ENCODE measurements at regions not wholly inside any gene's neighbourhood (a gene's known extent, or its start where the extent isn't known, plus 50 kb on each side); places are given as distances from the start of the nearest gene placed in this dataset.
A peak's percentile ranks its signal among the peaks of the same experiment; 100 is the strongest.

DNA sequence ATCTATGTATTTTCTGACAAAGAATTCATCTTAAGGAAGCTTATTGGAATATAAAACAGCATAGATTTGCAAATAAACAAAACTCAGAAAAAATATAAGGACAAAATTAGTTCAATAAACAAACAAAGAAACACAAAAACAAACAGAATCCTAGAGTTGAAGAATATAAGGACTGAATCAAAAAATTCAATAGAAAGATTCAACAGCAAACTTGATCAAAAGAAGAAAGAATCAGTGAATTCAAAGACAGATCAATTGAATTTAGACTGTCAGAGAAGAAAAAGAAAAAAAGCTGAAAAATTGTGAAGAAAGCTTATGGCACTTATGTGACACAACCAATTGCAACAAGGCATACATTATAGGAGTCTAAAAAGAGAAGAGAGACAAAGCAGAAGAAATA, 770.0 kb upstream of the RGS18 start:
- BruUV-seq (replicated peaks) = no TSS peak
- CTCF ChIA-PET = no interaction called here
- H3K27me3 Mint-ChIP-seq (ENCODE audit: unreplicated experiment) = no peaks in the 10 kb centered on the region
- intact Hi-C loops (cut with micrococcal nuclease; ENCODE audit: unreplicated experiment) = no loop called here
- H3K27ac Mint-ChIP-seq (ENCODE audit: unreplicated experiment) = peak overlapping the region; percentile 66
- no peak for DNase-seq
- peaks cover 8% of the 10 kb centered on the region for H3K9me3 Mint-ChIP-seq (ENCODE audit: low read depth, unreplicated experiment)
- no peak overlapping the region for H3K4me3 Mint-ChIP-seq (ENCODE audit: low read depth, unreplicated experiment)
- no peaks in the 10 kb centered on the region for H3K36me3 Mint-ChIP-seq (ENCODE audit: insufficient read depth, unreplicated experiment)
- peaks cover 15% of the 10 kb centered on the region for H3K4me1 Mint-ChIP-seq (ENCODE audit: low read depth, unreplicated experiment)
- TF ChIP-seq, protein P1, sequence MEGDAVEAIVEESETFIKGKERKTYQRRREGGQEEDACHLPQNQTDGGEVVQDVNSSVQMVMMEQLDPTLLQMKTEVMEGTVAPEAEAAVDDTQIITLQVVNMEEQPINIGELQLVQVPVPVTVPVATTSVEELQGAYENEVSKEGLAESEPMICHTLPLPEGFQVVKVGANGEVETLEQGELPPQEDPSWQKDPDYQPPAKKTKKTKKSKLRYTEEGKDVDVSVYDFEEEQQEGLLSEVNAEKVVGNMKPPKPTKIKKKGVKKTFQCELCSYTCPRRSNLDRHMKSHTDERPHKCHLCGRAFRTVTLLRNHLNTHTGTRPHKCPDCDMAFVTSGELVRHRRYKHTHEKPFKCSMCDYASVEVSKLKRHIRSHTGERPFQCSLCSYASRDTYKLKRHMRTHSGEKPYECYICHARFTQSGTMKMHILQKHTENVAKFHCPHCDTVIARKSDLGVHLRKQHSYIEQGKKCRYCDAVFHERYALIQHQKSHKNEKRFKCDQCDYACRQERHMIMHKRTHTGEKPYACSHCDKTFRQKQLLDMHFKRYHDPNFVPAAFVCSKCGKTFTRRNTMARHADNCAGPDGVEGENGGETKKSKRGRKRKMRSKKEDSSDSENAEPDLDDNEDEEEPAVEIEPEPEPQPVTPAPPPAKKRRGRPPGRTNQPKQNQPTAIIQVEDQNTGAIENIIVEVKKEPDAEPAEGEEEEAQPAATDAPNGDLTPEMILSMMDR (IDR thresholded peaks at IDR 0.05; ENCODE audit: unreplicated experiment) = no peak

DNA sequence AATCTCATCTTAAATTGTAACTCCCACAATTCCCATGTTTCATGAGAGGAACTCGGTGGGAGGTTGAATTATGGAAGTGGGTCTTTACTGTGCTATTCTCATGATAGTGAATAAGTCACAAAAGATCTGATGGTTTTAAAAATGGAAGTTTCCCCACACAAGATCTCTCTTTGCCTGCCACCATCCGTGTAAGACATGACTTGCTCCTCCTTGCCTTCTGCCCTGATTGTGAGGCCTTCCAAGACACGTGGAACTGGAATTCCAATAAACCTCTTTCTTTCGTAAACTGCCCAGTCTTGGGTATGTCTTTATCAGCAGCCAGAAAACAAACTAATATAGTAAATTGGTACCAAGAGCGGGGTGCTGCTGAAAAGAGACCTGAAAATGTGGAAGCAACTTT, 761.6 kb upstream of the RGS18 start:
- CTCF ChIA-PET = no interaction called here
- intact Hi-C loops (cut with micrococcal nuclease; ENCODE audit: unreplicated experiment) = no loop called here
- H3K27ac Mint-ChIP-seq (ENCODE audit: unreplicated experiment) = no peak overlapping the region
- BruUV-seq (replicated peaks) = no TSS peak
- no peaks in the 10 kb centered on the region for H3K27me3 Mint-ChIP-seq (ENCODE audit: unreplicated experiment)
- peaks cover 11% of the 10 kb centered on the region for H3K9me3 Mint-ChIP-seq (ENCODE audit: low read depth, unreplicated experiment)
- no peaks in the 10 kb centered on the region for H3K4me1 Mint-ChIP-seq (ENCODE audit: low read depth, unreplicated experiment)
- no peaks in the 10 kb centered on the region for H3K36me3 Mint-ChIP-seq (ENCODE audit: insufficient read depth, unreplicated experiment)
- no peak for DNase-seq
- H3K4me3 Mint-ChIP-seq (ENCODE audit: low read depth, unreplicated experiment) = no peak overlapping the region
- TF ChIP-seq, protein P1 (IDR thresholded peaks at IDR 0.05; ENCODE audit: unreplicated experiment) = no peak

DNA sequence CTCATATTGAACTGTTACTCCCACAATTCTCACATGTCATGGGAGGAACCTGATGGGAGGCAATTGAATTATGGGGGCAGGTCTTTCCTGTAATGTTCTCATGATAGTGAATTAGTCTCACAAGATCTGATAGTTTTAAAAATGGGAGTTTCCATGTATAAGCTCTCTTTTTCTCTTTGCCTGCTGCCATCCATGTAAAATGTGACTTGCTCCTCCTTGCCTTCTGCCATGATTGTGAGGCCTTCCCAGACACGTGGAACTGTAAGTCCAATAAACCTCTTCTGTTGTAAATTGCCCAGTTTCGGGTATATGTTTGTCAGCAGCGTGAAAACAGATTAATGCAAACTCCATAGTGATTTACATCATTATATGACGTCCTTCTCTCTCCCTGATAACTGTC, 759.7 kb upstream of the RGS18 start:
- H3K4me3 Mint-ChIP-seq (ENCODE audit: low read depth, unreplicated experiment) = no peak overlapping the region
- TF ChIP-seq, protein P1 (IDR thresholded peaks at IDR 0.05; ENCODE audit: unreplicated experiment) = no peak
- no peaks in the 10 kb centered on the region for H3K36me3 Mint-ChIP-seq (ENCODE audit: insufficient read depth, unreplicated experiment)
- CTCF ChIA-PET = interaction anchor here (0.7 kb wide), 1 partner anchor 469 kb away, joined by 3 read pairs; no protein-coding TSS in a partner anchor
- H3K27ac Mint-ChIP-seq (ENCODE audit: unreplicated experiment) = no peak overlapping the region
- BruUV-seq (replicated peaks) = no TSS peak
- H3K4me1 Mint-ChIP-seq (ENCODE audit: low read depth, unreplicated experiment) = no peaks in the 10 kb centered on the region
- no peaks in the 10 kb centered on the region for H3K27me3 Mint-ChIP-seq (ENCODE audit: unreplicated experiment)
- intact Hi-C loops (cut with micrococcal nuclease; ENCODE audit: unreplicated experiment) = no loop called here
- H3K9me3 Mint-ChIP-seq (ENCODE audit: low read depth, unreplicated experiment) = peaks cover 11% of the 10 kb centered on the region
- no peak for DNase-seq

DNA sequence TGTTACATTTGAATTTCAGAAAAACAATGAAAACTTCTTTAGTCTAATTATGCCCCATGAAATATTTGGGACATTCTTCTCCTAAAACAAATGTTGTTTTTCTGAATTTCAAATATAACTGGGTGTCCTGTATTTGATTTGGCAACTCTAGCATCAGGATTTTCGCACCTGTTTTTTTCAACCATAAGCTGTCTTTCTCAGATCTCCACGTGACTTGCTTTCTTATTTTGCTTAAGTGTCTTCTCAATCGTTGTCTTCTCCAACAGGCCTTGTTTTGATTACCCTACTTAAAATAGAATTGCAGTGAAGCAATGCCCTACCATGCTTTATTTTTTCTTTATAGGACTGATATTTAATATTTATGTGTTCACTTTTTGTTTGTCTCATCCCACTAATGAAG, 752.8 kb upstream of the RGS18 start:
- Mint-ChIP-seq H3K4me1 (ENCODE audit: low read depth, unreplicated experiment) (peaks cover 8% of the 10 kb centered on the region), H3K27me3 (ENCODE audit: unreplicated experiment) (no peaks in the 10 kb centered on the region), H3K36me3 (ENCODE audit: insufficient read depth, unreplicated experiment) (no peaks in the 10 kb centered on the region), H3K27ac (ENCODE audit: unreplicated experiment) (no peak overlapping the region), H3K9me3 (ENCODE audit: low read depth, unreplicated experiment) (no peaks in the 10 kb centered on the region), H3K4me3 (ENCODE audit: low read depth, unreplicated experiment) (no peak overlapping the region)
- TF ChIP-seq, protein P1 (IDR thresholded peaks at IDR 0.05; ENCODE audit: unreplicated experiment) = no peak
- CTCF ChIA-PET = no interaction called here
- no peak for DNase-seq
- BruUV-seq (replicated peaks) = no TSS peak
- intact Hi-C loops (cut with micrococcal nuclease; ENCODE audit: unreplicated experiment) = no loop called here

Data from Calu3 (cell line).